ENCODE measurements at regions not wholly inside any gene's neighbourhood (a gene's known extent, or its start where the extent isn't known, plus 50 kb on each side); places are given as distances from the start of the nearest gene placed in this dataset.
"Not testable (repeated sequence)": the region's sequence is repeated elsewhere in the genome, so short reads cannot be mapped to it uniquely, and the experiment has no call there.

DNA sequence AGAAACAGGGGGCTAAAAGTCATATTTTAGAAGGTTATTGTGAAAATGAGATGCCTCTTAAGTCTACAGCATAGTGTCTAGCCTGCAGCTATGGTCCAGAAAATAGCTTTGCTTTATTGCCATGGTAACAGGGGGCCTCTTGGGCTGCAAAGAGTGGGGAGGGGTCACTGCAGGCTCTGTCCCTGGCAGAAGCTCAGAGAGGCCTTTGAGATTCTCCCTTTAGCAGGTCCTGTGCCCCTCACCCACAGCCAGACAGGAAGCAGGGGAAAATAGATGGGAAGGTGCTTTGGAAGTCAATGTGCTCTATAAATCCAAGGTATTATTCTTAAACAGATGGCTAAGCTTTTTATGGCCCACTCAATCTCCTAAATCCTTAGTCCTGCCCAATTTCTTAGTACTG, 1021.3 kb upstream of the GYPC start:
- no peak for DNase-seq

DNA sequence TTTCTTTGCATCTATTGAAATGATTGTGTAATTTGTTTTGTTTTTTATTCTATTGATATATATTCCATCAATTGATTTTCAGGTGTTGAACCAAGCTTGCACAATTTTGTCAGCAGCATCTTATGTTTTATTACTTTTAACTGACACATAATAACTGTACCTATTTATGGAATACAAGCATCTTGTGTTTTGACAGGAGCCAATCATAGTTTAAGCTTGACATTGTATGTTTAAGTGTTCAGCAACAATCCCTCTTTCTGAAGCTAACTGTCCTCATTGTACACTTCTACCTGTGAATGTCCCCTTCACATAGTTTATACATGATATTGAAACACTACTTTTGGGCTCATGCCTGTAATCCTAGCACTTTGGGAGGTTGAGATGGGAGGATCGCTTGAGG, 1017.6 kb upstream of the GYPC start:
- DNase-seq = no peak

DNA sequence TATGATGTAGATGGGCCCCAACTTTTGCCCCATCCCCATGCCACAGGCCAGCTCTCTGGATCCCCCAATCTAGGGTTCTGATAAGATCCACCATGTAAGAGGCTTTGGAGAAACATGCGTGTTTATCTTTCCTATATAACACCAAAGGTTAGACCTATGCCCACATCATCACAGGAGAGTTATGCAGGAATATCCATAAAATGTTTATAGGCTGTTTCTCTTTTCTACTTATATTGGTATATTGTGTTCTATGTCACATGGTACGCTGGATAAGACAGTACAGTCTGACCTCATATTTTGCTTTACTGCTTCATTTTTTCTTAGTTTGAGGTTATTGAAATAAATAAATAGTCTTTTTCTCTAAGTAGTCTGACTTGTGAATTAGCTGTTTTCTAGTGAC, 1013.9 kb upstream of the GYPC start:
- DNase-seq = no peak

DNA sequence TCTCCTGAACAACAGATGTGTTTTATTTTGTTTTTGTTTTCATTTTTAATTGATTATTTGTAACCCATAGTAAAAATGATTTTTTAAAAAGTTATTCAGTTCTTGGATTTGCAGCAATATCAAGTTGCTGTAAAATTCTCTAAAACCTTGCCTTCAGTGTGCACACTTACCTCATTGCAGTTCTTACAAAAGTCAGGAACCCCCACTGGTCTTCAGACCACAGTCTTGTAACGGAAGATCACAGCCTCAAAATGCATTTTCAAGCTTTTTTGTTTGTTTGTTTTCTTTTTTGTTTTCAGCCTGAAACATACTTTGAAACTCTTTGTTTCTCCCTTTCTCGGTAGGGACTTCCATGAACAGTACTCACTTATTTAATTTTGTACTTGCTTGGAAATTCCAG, 1012.8 kb upstream of the GYPC start:
- no peak for DNase-seq

DNA sequence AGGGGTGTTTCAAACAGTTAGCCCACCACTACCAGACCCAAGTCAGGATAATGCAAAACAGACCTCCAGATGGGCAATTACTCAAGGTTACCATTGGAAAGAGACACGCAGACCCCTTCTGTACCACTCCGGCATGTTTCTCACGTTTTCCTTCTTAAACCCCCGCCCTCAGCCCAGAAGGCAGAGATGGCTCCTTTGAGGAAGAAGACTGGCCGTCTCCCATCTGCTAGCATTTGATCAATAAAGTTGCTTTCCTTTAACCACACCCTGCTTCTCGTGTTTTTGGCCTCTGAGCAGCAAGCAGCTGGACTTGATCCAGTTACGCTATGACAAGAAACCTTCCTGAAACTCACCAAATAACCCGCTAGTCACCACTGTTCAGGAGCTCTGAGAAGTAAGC, 1012.4 kb upstream of the GYPC start:
- DNase-seq = no peak

DNA sequence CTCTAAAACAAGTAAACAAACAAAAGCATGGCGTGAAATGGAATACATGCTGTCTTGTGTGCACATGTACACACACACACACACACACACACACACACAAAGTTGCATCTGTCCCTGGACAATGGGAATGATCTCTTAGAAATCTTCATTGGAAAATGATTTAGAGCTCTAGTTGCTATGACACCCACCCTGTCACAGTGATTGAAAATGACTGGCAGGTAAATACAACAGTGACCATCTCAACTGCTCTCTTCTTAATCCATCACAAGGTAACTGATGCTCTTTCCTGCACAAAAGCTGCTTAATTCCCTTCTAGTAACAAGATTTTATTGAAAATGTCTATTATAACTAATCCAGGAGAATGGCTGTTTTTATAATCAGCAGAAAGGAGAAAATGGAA, 1011.7 kb upstream of the GYPC start:
- DNase-seq = no peak

DNA sequence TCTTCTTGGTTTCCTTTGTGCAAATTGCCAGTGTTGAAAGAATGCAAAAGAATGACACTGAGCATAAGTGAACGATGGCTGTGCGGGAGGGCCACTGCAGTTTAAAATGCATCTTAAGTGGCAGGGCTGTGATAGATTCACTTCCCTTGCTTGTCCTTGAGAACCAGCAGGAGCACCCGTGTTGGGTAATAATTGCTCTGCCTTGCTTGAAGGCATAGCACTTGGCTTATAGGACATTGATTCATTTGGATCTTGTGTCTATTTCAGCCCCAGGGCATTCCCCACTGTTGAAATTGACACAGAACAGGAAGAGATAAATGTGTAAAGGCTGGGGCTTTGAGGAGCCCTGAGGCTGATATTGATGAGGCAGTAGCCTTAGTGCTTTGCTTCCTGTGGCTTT, 1003.7 kb upstream of the GYPC start:
- DNase-seq = no peak

DNA sequence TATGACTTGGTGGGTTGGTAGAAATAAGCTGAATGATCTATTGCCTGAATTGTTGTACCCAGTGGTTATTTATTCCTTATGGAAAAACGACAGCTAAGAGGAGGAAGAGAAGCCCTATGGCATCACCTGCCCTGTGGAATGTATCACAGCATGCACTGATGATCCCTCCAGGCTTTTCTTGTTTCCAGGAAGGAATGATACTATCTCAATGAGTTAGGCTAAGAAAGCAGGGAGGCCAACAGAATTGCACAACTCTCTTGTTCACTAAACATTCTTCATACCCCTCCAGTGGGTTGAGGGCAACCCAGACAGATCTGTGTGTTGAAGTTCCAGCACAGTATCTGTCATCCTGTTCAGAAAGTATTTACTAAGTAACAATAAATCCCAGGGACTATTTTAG, 1001.7 kb upstream of the GYPC start:
- no peak for DNase-seq

DNA sequence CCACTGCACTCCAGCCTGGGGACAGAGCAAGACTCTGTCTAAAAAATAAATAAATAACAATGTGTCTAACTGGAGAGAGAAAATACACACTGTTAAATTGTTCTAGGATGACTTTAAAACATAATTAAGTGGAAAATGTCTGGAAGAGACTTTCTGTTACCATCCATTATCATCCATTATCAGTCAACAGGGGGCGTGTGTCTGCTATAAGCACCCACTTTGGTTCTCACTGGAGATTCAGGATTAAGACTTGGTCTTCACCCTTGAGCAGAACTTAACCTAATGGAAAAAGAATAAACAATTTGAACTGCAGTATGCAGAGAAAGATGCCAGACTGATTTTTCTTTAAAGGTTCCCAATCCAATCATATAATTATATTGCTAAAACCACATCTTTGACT, 999.8 kb upstream of the GYPC start:
- DNase-seq = no peak

DNA sequence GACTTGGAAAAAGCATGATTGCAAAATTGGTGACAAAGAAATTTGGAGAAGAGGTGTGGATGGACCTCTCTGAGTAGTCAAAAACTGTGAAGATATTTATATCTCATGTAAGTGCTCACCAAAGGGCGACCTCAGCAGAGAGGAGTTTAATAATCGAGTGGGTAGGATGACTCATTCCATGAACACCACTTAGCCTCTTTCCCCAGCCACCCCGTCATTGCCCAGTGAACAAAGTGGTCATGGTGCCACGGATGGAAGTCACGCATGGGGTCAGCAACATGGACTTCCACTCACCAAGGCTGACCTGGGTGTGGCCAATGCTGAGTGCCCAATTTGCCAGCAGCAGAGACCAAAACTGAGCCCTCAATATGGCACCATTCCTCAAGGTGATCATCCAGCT, 997.4 kb upstream of the GYPC start:
- DNase-seq = no peak

DNA sequence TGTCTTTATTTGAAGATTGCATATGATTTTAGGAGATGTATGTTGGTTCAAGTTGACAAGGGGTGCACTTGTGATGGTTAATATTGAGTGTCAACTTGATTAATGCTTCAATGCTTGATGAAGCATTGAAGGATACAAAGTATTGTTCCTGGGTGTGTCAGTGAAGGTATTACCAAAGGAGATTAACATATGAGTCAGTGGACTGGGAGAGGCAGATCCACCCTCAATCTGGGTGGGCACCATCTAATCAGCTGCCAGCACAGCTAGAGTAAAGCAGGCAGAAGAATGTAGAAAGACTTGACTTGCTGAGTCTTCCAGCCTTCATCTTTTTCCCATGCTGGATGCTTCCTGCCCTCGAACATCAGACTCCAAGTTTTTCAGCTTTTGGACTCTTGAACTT, 995.6 kb upstream of the GYPC start:
- DNase-seq = not testable (repeated sequence)

DNA sequence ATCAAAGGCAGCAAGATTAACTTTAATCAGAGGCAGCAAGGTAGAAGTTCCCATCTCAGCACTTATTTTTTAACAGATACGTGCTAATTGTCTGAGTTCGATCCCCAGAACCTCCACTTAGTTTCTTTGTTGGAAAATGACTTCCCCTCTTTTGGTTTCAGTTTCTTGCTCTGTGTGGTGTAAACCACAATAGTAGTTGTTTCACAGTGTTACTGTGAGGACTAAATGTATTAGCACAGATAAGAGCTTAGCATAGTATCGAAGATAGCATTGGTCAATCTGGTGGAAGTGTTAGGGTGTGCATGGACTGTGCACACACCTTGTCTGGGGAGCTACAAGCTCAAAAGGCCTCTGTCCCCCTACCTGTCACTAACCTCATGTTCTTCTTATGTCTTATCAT, 988.3 kb upstream of the GYPC start:
- no peak for DNase-seq

DNA sequence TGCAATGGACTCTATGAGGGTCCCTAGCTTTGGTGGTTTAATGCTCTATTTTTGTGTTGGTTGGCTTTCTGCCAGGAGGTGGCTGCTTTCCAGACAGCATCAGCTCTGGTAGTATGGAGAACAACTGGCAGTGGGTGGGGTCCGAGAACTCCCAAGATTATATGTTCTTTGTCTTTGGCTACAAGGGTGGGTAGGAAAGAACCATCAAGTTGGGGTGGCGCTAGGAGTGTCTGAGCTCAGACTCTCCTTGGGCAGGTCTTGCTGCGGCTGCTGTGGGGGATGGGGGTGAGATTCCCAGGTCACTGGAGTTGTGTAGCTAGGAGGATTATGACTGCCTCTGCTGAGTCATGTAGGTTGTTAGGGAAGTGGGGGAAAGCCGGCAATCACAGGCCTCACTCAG, 976.1 kb upstream of the GYPC start:
- no peak for DNase-seq

DNA sequence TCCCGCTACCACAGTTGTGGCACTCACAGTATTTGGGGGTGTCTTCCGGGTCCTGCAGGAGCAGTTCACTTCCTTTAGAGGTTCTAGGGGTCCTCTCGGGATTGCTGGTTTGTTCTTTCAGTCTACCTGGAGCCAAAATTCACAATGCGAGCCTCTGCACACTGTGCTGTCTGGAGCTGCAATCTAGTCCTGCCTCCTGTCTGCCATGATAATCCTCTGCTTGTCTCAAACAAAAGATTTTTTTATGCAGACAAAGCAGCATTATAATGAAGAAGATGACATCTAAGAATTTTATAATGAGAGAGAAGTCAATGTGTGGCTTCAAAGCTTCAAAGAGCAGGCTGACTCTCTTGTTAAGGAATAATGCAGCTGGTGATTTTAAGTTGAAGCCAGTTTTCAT, 975.1 kb upstream of the GYPC start:
- DNase-seq = no peak

DNA sequence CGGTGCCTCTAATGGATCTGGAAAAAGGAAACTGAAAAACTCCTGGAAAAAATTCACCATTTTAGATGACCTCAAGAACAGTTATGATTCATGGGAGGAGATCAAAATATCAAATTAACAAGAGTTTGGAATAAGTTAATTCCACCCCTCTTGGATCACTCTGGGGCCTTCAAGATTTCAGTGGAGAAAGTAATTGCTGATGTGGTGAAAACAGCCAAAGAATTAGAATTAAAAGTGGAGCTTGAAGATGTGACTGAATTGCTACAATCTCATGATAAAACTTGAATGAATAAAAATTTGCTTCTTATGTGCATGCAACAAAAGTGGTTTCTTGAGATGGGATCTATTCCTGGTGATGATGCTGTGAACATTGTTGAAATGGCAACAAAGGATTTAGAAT, 974.4 kb upstream of the GYPC start:
- no peak for DNase-seq

DNA sequence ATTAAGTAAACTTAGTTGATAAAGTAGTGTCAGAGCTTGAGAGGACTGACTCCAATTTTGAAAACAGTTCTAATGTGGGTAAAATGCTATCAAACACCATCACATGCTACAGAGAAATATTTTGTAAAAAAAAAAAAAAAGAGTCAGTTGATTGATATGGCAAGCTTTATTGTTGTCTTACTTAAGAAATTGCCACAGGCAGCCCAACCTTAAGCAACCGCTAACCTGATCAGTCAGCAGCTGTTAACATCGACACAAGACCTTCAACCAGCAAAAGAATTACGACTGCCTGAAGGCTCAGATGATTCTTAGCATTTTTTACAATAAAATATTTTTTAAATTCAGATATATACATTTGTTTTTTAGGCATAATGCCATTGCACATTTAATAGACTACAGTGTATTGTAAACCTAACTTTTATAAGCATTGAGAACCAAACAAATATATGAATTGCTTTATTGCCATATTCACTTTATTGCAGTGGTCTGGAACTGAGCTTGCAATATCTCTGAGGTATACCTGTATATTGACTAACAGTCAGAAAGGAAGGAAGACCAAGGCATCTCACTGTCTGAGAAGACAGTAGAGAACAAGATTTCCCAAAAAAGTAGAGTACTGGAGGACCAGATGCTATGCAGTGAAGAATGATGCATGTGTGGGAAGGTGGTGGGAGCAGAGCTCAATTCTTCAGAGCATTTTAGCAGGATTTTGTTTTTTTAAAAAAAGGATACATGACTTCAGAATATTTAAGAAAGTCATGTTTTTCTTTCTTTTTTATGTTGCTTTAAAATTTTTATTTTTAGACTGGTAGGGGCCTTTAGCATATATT, 973.8 kb upstream of the GYPC start:
- no peak for DNase-seq

DNA sequence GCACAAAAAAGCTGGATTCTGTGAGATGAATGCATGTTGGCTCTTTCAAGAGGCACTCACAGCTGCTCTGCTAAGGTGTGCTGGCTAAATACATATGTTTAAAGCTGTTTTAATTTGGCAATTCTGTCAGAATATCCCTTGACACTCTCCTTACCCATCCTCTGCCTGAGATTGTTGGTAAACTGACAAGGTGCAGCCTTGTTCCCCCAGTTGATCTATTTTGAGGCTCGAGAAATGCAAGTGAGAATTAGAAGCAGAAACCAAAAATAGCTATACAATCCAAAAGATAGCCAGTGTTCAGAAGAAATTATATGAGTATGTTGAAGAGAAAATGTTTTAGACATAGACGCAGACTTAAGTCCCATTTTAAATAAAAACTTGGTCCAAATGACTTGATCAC, 971.7 kb upstream of the GYPC start:
- no peak for DNase-seq

DNA sequence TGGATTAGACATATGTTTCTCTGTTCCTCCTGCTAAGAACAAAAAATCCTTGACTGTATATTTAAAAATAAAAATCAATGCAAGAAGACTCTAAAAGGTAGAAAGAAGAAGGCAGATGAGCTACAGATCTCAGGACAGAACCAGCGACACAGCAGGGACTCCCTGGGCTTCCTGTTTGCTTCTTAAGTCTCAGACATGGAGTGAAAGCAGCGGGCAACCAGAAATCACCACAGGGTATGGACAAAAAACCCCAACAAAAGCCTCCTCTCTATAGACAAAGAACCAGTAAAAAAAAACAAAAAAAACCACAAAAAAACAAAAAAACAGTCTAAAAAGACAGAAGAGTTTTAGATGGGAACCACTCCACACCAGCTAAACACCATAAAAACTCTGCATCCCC, 971.0 kb upstream of the GYPC start:
- no peak for DNase-seq

DNA sequence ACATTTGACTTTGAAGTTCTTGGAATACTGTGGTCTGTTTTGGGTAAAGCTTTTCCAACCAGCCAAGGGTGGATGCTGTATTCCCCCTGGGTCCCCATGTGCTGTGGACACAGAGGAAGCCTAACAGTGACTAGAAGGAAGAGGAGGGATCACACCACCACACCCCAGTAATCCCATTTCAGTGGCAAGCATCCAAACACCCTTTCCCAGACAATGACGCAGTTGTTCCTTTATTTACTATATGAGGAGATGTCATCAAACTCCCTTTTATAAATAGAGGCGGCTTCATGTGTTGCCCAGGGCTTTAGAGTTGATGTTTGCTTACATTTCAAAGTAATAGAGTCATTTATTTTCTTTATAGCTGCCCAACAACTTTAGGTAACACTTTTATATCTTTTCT, 959.4 kb upstream of the GYPC start:
- no peak for DNase-seq

DNA sequence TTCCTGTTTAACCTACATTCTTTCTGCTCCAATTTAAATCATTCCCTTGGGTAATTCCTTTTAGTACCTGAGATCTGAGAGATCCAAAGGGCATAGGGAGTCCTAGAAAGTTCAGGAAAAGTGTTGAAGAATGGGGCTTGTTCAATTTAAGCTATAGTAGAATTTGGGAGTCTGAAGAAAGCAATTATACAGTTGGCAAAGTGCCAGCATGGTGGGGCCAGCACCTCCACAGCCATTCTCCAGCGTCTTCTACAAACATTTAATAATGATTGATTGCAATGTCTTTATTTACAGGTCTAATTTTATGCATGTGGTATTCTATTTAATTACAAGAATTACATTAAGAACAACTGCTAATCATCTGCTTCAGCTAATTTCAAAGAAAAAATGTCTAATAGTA, 957.7 kb upstream of the GYPC start:
- DNase-seq = no peak

DNA sequence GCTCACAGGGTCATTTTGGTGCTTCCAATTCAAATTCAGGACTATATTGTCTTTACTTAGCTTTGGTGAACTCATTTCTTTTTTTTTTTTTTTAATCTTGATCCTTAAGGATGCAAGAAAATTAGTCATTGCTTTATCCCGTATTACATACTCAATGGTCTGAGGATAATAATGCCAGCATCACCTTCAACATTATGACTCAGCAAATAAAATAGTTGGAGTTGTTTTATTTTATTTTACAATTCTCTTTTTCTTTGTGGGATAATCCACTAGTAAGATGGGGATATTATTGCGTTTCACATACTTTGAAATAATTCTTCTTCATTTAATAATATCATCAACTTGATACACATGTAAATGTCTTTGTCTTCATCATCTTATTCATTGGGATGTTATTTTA, 954.9 kb upstream of the GYPC start:
- DNase-seq = no peak

DNA sequence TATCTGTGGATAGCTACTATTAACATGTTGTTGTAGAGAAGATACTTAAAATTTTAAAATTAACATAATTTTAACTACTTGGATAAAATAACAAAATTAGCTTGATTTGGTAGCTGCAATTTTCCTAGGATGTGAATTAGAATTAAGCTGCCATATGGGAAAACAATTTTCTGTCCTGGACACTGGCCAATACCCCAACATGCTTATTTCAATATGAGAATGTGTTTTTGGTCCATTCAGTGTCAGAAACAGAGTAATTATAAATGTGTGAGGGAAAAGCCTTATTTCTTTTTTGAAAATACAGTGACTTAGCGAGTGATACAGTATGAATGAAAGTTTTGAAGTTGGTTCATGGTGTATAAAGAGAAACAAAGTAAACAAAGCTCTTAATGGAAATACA, 948.3 kb upstream of the GYPC start:
- no peak for DNase-seq

DNA sequence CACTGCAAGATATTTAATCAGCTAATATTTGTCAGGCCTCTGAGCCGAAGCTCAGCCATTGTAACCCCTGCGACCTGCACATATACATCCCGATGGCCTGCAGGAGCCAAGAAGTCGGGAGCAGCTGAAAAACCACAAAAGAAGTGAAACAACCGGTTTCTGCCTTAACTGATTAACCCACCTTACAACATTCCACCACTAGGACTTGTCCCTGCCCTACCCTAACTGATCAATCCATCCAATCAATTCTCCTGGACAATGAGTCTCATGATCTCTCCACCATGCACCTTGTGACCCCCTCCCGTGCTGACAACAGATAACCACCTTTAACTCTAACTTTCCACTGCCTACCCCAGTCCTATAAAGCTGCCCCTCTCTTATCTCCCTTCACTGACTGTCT, 945.4 kb upstream of the GYPC start:
- DNase-seq = no peak

DNA sequence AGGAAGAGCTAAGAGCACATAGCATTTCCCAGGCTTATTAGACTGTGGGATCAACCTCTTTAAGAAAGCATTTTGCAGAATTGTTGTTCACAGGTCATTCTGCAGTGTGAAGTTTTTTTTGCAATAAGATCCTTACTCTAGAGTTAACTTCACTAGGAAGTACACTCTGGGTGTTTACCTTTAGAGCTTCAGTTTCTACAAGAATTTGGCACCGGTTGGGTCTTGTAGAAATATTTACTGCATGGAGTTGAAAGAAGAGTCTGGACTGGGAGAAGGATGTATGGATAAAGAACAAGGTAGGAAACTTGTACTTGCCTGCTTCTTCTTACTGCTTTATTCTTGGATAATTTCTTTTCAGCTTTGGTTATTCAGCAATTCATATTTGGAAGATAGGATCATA, 944.9 kb upstream of the GYPC start:
- DNase-seq = no peak

DNA sequence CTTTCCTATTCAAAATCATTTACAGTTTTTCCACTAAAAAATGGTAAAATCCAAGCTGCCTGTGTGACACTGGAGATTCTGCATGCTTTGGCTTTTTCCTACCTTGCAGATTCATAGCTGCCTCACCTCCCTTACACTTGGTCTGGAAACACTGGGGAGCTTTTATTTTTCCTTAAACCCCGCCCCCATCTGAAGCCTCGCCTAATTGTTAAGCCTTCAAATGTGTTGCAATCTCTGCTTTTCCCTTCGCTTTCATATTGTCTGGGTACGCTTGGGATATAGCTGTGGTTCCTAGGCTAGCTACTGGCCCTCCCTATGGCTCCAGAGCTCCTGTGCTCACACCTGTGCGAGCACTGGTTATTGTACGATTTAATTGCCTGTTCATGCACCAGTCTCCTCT, 942.4 kb upstream of the GYPC start:
- DNase-seq = no peak
